ENCODE measurements at regions not wholly inside any gene's neighbourhood (a gene's known extent, or its start where the extent isn't known, plus 50 kb on each side); places are given as distances from the start of the nearest gene placed in this dataset.

GRCh38 chr22:48366056-48366455 is 1461.6 kb downstream of the BRD1 start:
- Mint-ChIP-seq H3K4me1 (no peaks in the 10 kb centered on the region), H3K36me3 (no peaks in the 10 kb centered on the region), H3K9me3 (peaks cover 2% of the 10 kb centered on the region), H3K27me3 (peaks cover 2% of the 10 kb centered on the region), H3K27ac (no peak overlapping the region), H3K4me3 (no peak overlapping the region)
- no peak for DNase-seq (ENCODE audit: low spot score in 2 of 2)
- ATAC-seq (ENCODE audit: low read depth) = no peak

- H3K27ac Mint-ChIP-seq = no peak overlapping the region
- no peak for ATAC-seq (ENCODE audit: low read depth)
These were observed 1462.3 kb downstream of the BRD1 start for GRCh38 chr22:48365386-48365785.

GRCh38 chr22:48362721-48363404 is 1464.8 kb downstream of the BRD1 start:
- DNase-seq (ENCODE audit: low spot score in 2 of 2) (no peak), ATAC-seq (ENCODE audit: low read depth) (no peak)
- Mint-ChIP-seq H3K9me3 (peaks cover 2% of the 10 kb centered on the region), H3K27me3 (peaks cover 2% of the 10 kb centered on the region), H3K4me1 (no peaks in the 10 kb centered on the region), H3K36me3 (no peaks in the 10 kb centered on the region), H3K27ac (no peak overlapping the region), H3K4me3 (no peak overlapping the region)

More at GRCh38 chr22:48365386-48365785, 1462.3 kb downstream of the BRD1 start:
- no peak overlapping the region for H3K4me3 Mint-ChIP-seq
- H3K27me3 Mint-ChIP-seq = peaks cover 2% of the 10 kb centered on the region
- H3K4me1 Mint-ChIP-seq = no peaks in the 10 kb centered on the region
- no peak for DNase-seq (ENCODE audit: low spot score in 2 of 2)
- H3K36me3 Mint-ChIP-seq = no peaks in the 10 kb centered on the region
- peaks cover 2% of the 10 kb centered on the region for H3K9me3 Mint-ChIP-seq

- H3K36me3 Mint-ChIP-seq = no peaks in the 10 kb centered on the region
- no peaks in the 10 kb centered on the region for H3K9me3 Mint-ChIP-seq
- H3K27me3 Mint-ChIP-seq = peaks cover 2% of the 10 kb centered on the region
- no peak overlapping the region for H3K4me3 Mint-ChIP-seq
- H3K27ac Mint-ChIP-seq = no peak overlapping the region
- ATAC-seq (ENCODE audit: low read depth) (no peak), DNase-seq (ENCODE audit: low spot score in 2 of 2) (no peak)
- H3K4me1 Mint-ChIP-seq = no peaks in the 10 kb centered on the region
These were observed 1466.5 kb downstream of the BRD1 start for GRCh38 chr22:48361099-48361639.

- Mint-ChIP-seq H3K4me3 (no peak overlapping the region), H3K9me3 (no peaks in the 10 kb centered on the region), H3K27me3 (peaks cover 2% of the 10 kb centered on the region), H3K4me1 (no peaks in the 10 kb centered on the region), H3K36me3 (no peaks in the 10 kb centered on the region), H3K27ac (no peak overlapping the region)
- DNase-seq (ENCODE audit: low spot score in 2 of 2) = no peak
- ATAC-seq (ENCODE audit: low read depth) = no peak
These were observed 1468.1 kb downstream of the BRD1 start for GRCh38 chr22:48359613-48359965.

GRCh38 chr22:48358886-48359612 is 1468.6 kb downstream of the BRD1 start:
- Mint-ChIP-seq H3K4me3 (no peak overlapping the region), H3K27ac (no peak overlapping the region), H3K36me3 (no peaks in the 10 kb centered on the region), H3K4me1 (no peaks in the 10 kb centered on the region), H3K27me3 (peaks cover 2% of the 10 kb centered on the region), H3K9me3 (no peaks in the 10 kb centered on the region)
- DNase-seq (ENCODE audit: low spot score in 2 of 2) = no peak
- ATAC-seq (ENCODE audit: low read depth) = no peak

- no peak for DNase-seq (ENCODE audit: low spot score in 2 of 2)
- no peaks in the 10 kb centered on the region for H3K9me3 Mint-ChIP-seq
- no peaks in the 10 kb centered on the region for H3K36me3 Mint-ChIP-seq
- H3K4me3 Mint-ChIP-seq = no peak overlapping the region
- H3K27me3 Mint-ChIP-seq = peaks cover 2% of the 10 kb centered on the region
- no peak overlapping the region for H3K27ac Mint-ChIP-seq
- no peaks in the 10 kb centered on the region for H3K4me1 Mint-ChIP-seq
- ATAC-seq (ENCODE audit: low read depth) = no peak
These were observed 1469.7 kb downstream of the BRD1 start for GRCh38 chr22:48357961-48358360.

- ATAC-seq (ENCODE audit: low read depth) (no peak), DNase-seq (ENCODE audit: low spot score in 2 of 2) (no peak)
- H3K4me1 Mint-ChIP-seq = no peaks in the 10 kb centered on the region
- no peaks in the 10 kb centered on the region for H3K36me3 Mint-ChIP-seq
- no peak overlapping the region for H3K4me3 Mint-ChIP-seq
- no peaks in the 10 kb centered on the region for H3K9me3 Mint-ChIP-seq
- H3K27me3 Mint-ChIP-seq = peaks cover 4% of the 10 kb centered on the region
- H3K27ac Mint-ChIP-seq = no peak overlapping the region
These were observed 1470.5 kb downstream of the BRD1 start for GRCh38 chr22:48357196-48357595.

GRCh38 chr22:48356731-48357130 is 1470.9 kb downstream of the BRD1 start:
- ATAC-seq (ENCODE audit: low read depth) (no peak), DNase-seq (ENCODE audit: low spot score in 2 of 2) (no peak)
- no peaks in the 10 kb centered on the region for H3K4me1 Mint-ChIP-seq
- no peak overlapping the region for H3K4me3 Mint-ChIP-seq
- no peaks in the 10 kb centered on the region for H3K36me3 Mint-ChIP-seq
- no peak overlapping the region for H3K27ac Mint-ChIP-seq
- H3K27me3 Mint-ChIP-seq = peaks cover 4% of the 10 kb centered on the region
- no peaks in the 10 kb centered on the region for H3K9me3 Mint-ChIP-seq

- H3K27me3 Mint-ChIP-seq = peaks cover 4% of the 10 kb centered on the region
- no peak for ATAC-seq (ENCODE audit: low read depth)
- H3K9me3 Mint-ChIP-seq = no peaks in the 10 kb centered on the region
These were observed 1473.6 kb downstream of the BRD1 start for GRCh38 chr22:48354096-48354495.

GRCh38 chr22:48353116-48353947 is 1474.3 kb downstream of the BRD1 start:
- H3K27ac Mint-ChIP-seq = no peak overlapping the region
- no peaks in the 10 kb centered on the region for H3K9me3 Mint-ChIP-seq
- H3K4me1 Mint-ChIP-seq = no peaks in the 10 kb centered on the region
- H3K36me3 Mint-ChIP-seq = no peaks in the 10 kb centered on the region
- no peak overlapping the region for H3K4me3 Mint-ChIP-seq
- ATAC-seq (ENCODE audit: low read depth) = no peak
- DNase-seq (ENCODE audit: low spot score in 2 of 2) = no peak
- H3K27me3 Mint-ChIP-seq = peaks cover 4% of the 10 kb centered on the region

More at GRCh38 chr22:48354096-48354495, 1473.6 kb downstream of the BRD1 start:
- H3K4me3 Mint-ChIP-seq = no peak overlapping the region
- H3K4me1 Mint-ChIP-seq = no peaks in the 10 kb centered on the region
- DNase-seq (ENCODE audit: low spot score in 2 of 2) = no peak
- H3K27ac Mint-ChIP-seq = no peak overlapping the region
- no peaks in the 10 kb centered on the region for H3K36me3 Mint-ChIP-seq

GRCh38 chr22:48352086-48352911 is 1475.4 kb downstream of the BRD1 start:
- ATAC-seq (ENCODE audit: low read depth) = no peak
- H3K4me3 Mint-ChIP-seq = no peak overlapping the region
- H3K27me3 Mint-ChIP-seq = peaks cover 4% of the 10 kb centered on the region
- H3K4me1 Mint-ChIP-seq = no peaks in the 10 kb centered on the region
- H3K9me3 Mint-ChIP-seq = no peaks in the 10 kb centered on the region
- DNase-seq (ENCODE audit: low spot score in 2 of 2) = no peak
- H3K36me3 Mint-ChIP-seq = no peaks in the 10 kb centered on the region
- H3K27ac Mint-ChIP-seq = no peak overlapping the region

- no peak overlapping the region for H3K27ac Mint-ChIP-seq
- H3K27me3 Mint-ChIP-seq = peaks cover 3% of the 10 kb centered on the region
- DNase-seq (ENCODE audit: low spot score in 2 of 2) = no peak
- no peaks in the 10 kb centered on the region for H3K9me3 Mint-ChIP-seq
- no peaks in the 10 kb centered on the region for H3K36me3 Mint-ChIP-seq
- no peaks in the 10 kb centered on the region for H3K4me1 Mint-ChIP-seq
- no peak for ATAC-seq (ENCODE audit: low read depth)
- H3K4me3 Mint-ChIP-seq = no peak overlapping the region
These were observed 1476.1 kb downstream of the BRD1 start for GRCh38 chr22:48351376-48352085.
